OCI-LY3 (cell line): ENCODE measurements at regions not wholly inside any gene's neighbourhood (a gene's known extent, or its start where the extent isn't known, plus 50 kb on each side); places are given as distances from the start of the nearest gene placed in this dataset.

Experiments
- H2AFZ ChIP-seq: fragments of 200-600, 300-600 bp; shearing (Covaris generic); 2 replicates; pipeline ENCODE4 v1.6.0; 2014; ENCODE audit warnings: antibody characterized with exemption, low read depth, low read length
- H3K27ac ChIP-seq: fragments of 200-600, 300-600 bp; sonication (generic); 2 replicates; pipeline ENCODE4 v1.5.1; 2014; ENCODE audit warnings: mild to moderate bottlenecking, low read length, moderate library complexity, mixed read lengths
- H3K27me3 ChIP-seq: fragments of 200-600, 300-600 bp; sonication (generic); 2 replicates; pipeline ENCODE4 v1.6.1; 2014; ENCODE audit warnings: low read depth, low read length, mixed read lengths
- H3K36me3 ChIP-seq: fragments of 200-600, 300-600 bp; sonication (generic); replicated peaks from 2 replicates; pipeline ENCODE3; 2014; ENCODE audit warnings: low read depth, low read length, mixed read lengths
- H3K4me1 ChIP-seq: fragments of 300-600, 200-600 bp; sonication (generic); 2 replicates; pipeline ENCODE4 v1.6.1; 2014; ENCODE audit warnings: low read length, mixed read lengths
- H3K4me2 ChIP-seq: fragments of 200-600, 300-600 bp; sonication (generic); 2 replicates; pipeline ENCODE4 v1.6.1; 2014; ENCODE audit warnings: low read length, mixed read lengths
- H3K4me3 ChIP-seq: fragments of 300-600, 200-600 bp; sonication (generic); 2 replicates; pipeline ENCODE4 v1.5.1; 2014; ENCODE audit warnings: antibody characterized with exemption, mild to moderate bottlenecking, low read length, moderate library complexity
- H3K79me2 ChIP-seq: fragments of 300-600, 200-600 bp; shearing (Covaris generic); 2 replicates; pipeline ENCODE4 v1.6.1; 2014; ENCODE audit warnings: mild to moderate bottlenecking, low read length, mixed read lengths
- H3K9ac ChIP-seq: fragments of 300-600, 200-600 bp; shearing (Covaris generic); 2 replicates; pipeline ENCODE4 v1.6.0; 2014; ENCODE audit warnings: mild to moderate bottlenecking, low read length, moderate library complexity
- H3K9me3 ChIP-seq: fragments of 200-600, 300-600 bp; shearing (Covaris generic); 2 replicates; pipeline ENCODE4 v1.6.1; 2014; ENCODE audit warnings: low read length, mixed read lengths; ENCODE audit not compliant: insufficient read depth
- H4K20me1 ChIP-seq: fragments of 200-600, 300-600 bp; sonication (generic); 2 replicates; pipeline ENCODE4 v1.6.1; 2016; ENCODE audit warnings: low read length, mixed read lengths; ENCODE audit not compliant: insufficient read depth
- CTCF ChIP-seq: fragments of 200-600, 300-600 bp; sonication (generic); IDR thresholded peaks from 2 replicates; pipeline ENCODE4 v1.5.1; 2014; ENCODE audit warnings: antibody characterized with exemption, low read length, low read depth
- EZH2phosphoT487 ChIP-seq: fragments of 200-600 bp; shearing (Covaris generic); IDR thresholded peaks from 2 replicates; pipeline ENCODE4 v1.6.1; 2018; ENCODE audit warnings: antibody characterized with exemption, mixed run types, low read depth

GRCh38 chr7:81515009-81515408 lies 254.8 kb downstream of the HGF start:
- Histone ChIP-seq H3K4me2 (no peak overlapping the region), H3K36me3 (no peaks in the 10 kb centered on the region), H3K4me1 (peaks cover 4% of the 10 kb centered on the region; the same call in 1 of the 2 replicates), H3K4me3 (no peak overlapping the region), H3K79me2 (no peaks in the 10 kb centered on the region), H3K27ac (no peak overlapping the region), H3K9ac (no peak overlapping the region), H4K20me1 (no peaks in the 10 kb centered on the region), H2AFZ (no peak overlapping the region), H3K9me3 (no peaks in the 10 kb centered on the region), H3K27me3 (no peaks in the 10 kb centered on the region)
- TF ChIP-seq EZH2phosphoT487 (no peak), CTCF (no peak)

- H3K4me3 ChIP-seq: no peak overlapping the region
- no peaks in the 10 kb centered on the region for H3K27me3 ChIP-seq
- H2AFZ ChIP-seq: no peak overlapping the region
- H4K20me1 ChIP-seq: no peaks in the 10 kb centered on the region
- peaks cover 4% of the 10 kb centered on the region; the same call in 1 of the 2 replicates for H3K4me1 ChIP-seq
- no peak overlapping the region for H3K4me2 ChIP-seq
- H3K36me3 ChIP-seq: no peaks in the 10 kb centered on the region
- no peak overlapping the region for H3K9ac ChIP-seq
- TF ChIP-seq EZH2phosphoT487 (no peak), CTCF (no peak)
- no peaks in the 10 kb centered on the region for H3K79me2 ChIP-seq
- H3K9me3 ChIP-seq: no peaks in the 10 kb centered on the region
- H3K27ac ChIP-seq: no peak overlapping the region
These were observed 255.3 kb downstream of the HGF start for GRCh38 chr7:81514546-81514945.

- Histone ChIP-seq H3K79me2 (no peaks in the 10 kb centered on the region), H3K9ac (no peak overlapping the region), H4K20me1 (no peaks in the 10 kb centered on the region), H3K4me2 (no peak overlapping the region), H3K9me3 (no peaks in the 10 kb centered on the region), H3K27ac (no peak overlapping the region), H3K4me1 (peaks cover 4% of the 10 kb centered on the region; the same call in 1 of the 2 replicates), H3K4me3 (no peak overlapping the region), H2AFZ (no peak overlapping the region), H3K27me3 (no peaks in the 10 kb centered on the region), H3K36me3 (no peaks in the 10 kb centered on the region)
- TF ChIP-seq CTCF: no peak
- TF ChIP-seq EZH2phosphoT487: no peak
These were observed 259.7 kb downstream of the HGF start for GRCh38 chr7:81510122-81510521.

GRCh38 chr7:81507221-81507620 lies 262.6 kb downstream of the HGF start:
- Histone ChIP-seq H3K27me3 (no peaks in the 10 kb centered on the region), H3K27ac (no peak overlapping the region), H3K36me3 (no peaks in the 10 kb centered on the region), H3K79me2 (no peaks in the 10 kb centered on the region), H4K20me1 (no peaks in the 10 kb centered on the region), H3K4me3 (no peak overlapping the region), H3K9ac (no peak overlapping the region), H3K9me3 (no peaks in the 10 kb centered on the region), H3K4me2 (no peak overlapping the region), H2AFZ (no peak overlapping the region), H3K4me1 (no peaks in the 10 kb centered on the region)
- TF ChIP-seq EZH2phosphoT487 (no peak), CTCF (no peak)
